ENCODE measurements at regions not wholly inside any gene's neighbourhood (a gene's known extent, or its start where the extent isn't known, plus 50 kb on each side); places are given as distances from the start of the nearest gene placed in this dataset.
"Not testable (repeated sequence)": the region's sequence is repeated elsewhere in the genome, so short reads cannot be mapped to it uniquely, and the experiment has no call there.

DNA sequence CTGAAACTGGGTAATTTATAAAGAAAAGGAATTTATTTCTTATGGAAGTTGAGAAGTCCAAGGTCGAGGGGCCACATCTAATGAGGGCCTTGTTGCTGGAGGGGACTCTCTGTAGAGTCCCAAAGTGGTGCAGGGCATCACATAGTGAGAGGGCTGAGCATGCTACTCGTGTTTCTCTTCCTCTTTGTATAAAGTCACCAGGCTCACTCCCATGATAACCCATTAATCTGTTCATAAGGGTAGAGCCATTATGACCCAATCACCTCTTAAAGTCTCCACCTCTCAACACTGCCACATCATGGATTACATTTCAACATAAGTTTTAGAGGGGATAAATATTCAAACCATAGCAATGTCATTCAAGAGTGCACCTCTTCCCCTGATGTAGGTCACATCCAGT lies 79.1 kb upstream of the ATP2B1 start:
- DNase-seq = no peak

DNA sequence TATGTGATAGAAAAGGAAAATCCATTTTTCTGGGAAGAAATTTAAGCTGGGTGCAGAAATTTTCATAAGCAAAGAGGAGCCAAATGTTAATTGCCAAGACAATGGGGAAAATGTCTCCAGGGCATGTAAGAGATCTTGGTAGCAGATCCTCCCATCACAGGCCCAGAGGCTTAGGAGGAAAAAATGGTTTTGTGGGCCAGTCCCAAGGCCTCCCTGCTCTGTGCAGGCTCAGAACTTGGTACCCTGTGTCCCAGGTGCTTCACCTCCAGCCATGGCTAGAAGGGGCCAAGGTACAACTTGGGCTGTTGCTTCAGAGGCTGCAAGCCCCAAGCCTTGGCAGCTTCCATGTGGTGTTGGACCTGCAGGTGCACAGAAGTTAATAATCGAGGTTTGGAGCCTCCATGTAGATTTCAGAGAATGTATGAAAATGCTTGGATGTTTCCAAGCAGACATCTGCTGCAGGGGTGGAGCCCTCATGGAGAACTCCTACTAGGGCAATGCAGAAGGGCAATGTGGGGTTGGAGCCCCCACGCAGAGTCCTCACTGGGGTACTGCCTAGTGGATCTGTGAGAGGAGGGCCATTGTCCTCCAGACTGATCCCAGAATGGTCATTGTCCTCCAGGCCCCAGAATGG lies 77.7 kb upstream of the ATP2B1 start:
- no peak for DNase-seq

DNA sequence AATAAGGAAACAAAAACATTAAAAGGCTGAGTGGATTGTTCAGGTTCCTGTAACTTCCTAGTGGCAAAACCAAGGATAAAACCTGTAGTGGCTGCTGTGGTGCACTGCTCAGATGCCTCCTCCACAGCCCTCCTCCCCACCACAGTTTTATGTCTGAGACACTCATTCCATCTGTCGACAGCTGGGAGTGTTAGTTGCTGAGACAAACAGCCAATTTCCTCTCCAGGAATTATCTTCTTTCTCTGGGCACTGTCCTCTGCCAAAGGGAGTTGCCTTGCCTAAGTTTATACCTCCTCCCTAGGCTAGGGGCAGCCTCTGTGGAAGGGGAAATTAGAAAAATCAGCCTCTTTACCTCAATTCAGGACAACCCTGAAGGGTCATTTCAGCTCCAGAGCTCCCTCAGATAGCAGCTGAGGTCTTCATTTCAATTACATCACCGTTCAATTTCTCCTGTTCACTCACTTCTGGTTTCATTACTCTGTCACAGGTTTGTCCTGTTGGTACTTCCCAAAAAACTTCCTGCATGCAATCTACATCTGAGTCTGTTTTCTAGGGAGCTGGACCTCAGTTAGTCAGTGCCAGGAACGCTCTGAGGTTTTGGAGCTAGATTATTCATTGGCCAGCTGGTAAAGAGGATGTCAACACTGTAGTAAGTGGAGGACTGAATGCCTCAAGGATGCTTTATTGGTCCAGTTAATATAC lies 74.9 kb upstream of the ATP2B1 start:
- peak; percentile 77 for DNase-seq

DNA sequence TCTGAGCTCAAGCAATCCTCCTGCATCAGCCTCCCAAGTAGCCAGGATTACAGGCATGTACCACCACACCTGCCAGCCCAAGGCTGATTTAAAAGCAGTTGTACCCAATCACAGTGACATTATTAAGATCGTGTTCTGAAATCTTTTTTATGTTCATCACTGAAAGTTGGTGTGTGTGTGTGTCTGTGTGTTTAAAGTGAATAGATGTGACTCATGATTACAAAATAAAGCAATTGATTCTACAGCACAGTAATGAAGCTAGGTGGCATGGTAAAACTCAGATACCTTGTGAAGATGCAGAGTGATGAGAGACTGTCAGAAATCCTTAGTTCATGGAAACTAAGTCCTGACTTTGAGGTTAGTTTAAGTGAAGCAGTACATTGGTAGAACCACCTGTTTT lies 74.2 kb upstream of the ATP2B1 start:
- DNase-seq = no peak

DNA sequence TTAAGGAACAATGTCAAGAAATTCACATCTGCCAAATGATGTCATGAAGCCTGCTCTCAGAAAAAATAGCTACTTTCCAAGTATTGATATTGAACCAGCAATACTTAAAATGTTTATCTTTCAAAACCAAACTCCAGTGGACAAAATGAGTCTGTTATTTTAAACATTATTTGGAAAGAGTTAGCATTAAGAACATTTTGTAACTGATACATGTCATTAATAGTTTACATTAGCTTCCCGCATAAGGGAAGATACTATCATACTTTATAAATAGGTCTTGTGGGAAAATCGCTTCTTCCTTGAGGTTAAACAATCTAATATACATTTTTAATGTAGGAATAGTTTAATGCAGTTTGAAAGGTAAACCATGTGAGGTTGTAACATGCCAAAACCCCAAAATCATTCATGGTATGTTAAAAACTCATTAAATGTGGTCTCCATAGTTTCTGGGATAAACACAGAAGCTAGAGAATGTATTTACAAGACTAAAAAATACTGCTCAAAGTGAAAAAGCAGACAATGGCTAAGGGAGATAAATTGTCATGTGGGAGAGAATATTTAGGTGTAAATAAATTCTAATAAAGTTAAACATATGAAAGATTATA lies 73.4 kb upstream of the ATP2B1 start:
- no peak for DNase-seq

DNA sequence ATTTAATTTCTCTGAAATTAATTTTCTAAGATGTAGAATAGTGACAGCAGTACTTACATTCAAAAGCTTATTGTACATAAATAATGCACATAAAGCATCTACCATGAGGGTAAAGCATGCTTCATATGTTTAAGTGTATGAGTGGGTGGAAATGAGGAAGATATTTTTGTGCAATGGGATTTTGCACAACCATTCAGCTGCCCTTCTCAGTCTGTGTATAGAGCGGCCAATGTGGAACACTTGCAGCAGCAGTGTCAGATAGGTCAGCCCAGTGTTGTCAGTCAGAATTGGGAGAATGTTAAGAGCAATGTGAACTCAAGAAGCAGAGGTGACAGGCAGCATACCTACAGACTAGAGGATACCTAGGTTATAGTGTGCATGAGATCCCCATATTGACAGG lies 72.5 kb upstream of the ATP2B1 start:
- DNase-seq = no peak

DNA sequence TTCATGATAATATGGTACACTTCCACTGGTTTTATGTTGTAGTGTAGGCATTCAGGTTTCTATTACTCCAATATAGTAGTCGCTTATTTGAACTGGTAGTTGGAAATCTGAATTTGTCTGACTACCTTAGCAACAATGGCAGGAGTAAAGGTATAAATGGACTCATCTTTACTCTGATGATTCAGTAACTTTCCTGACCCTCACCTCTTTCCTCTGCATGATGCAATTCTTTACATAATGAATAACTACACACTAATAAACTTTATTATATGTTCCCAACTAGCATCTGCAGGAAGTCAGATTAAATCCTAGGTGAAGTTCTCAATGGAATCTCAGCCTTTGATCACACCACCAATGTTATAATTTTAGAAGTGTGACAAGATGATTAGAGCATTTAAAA lies 70.5 kb upstream of the ATP2B1 start:
- no peak for DNase-seq

DNA sequence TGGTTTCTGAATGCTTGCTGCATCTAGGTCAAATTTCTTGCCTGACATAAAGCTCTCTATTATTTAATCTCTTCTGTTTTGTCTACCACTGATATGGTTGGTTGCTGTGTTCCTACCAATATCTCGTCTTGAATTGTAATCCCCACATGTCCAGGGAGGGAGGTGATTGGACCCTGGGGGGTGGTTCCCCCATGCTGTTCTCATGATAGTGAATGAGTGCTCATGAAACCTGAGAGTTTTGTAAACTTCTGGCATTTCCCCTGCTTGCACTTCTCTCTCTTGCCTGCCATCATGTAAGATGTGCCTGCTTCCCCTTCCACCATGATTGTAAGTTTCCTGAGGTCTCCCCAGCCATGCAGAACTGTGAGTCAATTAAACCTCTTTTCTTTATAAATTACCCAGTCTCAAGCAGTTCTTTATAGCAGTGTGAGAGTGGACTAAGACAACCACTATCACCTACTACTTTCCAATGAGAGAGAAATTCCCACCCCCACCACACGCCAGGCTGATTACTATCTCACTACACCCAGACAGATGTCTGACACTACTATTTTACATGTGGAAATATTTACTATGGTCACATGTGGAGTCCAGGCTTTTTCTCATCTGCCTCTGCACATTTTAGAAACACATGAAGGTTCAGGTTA lies 69.2 kb upstream of the ATP2B1 start:
- DNase-seq = no peak

DNA sequence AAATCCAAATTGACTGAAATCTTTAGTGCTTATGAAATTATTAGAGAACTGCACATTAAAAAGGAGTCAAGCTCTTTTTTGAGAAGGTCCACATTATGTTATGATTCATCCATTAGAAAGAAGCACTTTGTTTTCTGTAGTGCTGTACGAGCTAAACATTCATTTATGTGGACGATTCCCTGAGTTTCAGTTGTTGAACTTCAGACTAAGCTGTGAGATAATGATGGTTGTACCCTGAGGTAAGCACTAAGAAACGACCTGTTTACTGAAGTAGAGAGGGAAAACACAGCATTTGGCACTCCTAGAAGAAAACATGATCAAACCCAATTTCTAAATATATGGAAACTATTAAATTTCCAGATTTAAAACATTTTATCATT lies 67.3 kb upstream of the ATP2B1 start:
- no peak for DNase-seq

DNA sequence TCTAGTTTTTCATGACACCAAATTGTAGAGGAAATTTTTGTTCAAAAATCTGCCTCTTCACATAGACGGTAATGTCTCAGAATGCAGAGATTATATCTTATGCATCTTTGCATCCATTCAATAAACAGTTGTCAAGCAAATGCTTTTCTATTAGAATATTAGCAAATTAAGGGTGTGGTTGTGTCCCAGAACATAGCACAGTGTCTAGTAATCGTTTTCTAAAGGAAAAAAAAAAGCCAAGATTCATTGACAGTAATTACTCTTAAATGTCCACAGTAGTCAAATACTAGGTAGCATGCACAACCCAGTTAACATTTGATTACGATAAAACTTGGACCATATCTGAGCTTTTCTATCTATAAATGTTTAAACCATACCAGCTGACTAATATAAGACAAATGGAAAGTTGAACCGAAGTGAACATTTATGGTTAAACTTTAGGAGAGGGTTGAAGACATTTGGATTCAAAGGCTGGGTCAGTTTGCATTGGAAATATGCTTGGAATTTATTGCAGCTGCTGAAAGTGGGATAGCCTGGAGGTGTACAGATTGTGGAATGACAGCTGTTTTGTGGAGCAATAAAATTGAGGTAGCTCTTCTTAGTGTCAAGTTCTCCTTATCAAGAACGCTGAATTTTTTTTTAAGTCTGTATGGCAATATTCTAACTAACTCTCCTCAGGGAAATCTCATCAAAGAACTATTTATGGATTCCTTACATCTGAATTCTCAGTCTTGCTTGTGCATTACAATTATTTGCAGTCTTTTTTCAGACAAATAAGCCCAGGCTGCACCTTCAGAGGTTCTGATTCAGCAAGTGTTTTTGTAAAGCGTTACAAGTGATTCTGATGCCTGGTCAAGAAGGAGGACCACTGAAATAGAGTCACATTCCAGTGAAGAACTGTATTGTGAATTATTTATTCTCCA lies 66.7 kb upstream of the ATP2B1 start:
- no peak for DNase-seq

DNA sequence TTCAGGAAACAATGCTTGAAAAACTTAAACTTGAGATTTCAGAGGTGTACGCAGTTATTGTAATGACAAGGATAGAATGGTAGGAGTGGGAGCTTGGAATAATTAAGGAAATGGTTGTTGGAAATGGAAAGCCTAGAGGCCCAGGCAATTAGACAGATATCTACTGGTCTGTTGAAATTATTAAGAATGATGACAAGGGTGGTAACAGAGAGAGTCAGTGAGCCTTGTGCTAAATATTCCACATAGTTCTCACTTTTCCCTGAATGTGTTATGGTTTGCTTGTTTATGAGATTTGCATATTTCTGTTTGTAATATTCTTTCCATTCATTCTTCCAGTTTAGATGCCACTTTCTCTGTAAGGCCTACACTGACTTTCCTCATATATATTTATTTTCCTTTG lies 66.0 kb upstream of the ATP2B1 start:
- no peak for DNase-seq

DNA sequence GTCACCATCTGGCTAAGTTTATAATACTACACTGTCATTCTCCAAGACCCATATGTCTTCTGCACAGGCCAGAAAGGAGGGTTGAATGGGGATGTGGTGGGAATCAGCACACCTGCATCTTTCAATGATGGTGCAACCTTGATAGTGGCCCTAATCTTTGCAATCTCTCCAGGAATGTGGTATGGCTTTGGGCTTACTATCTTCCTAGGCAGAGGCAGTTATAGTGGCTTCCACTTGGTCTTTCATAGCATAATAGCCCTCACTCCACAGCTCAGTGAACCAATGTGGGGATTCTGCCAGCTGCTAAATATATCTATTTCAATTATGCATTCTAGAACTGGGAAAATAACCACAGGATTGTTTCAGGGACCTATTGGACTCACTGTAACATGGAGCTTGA lies 61.8 kb upstream of the ATP2B1 start:
- DNase-seq = peak; percentile 65

DNA sequence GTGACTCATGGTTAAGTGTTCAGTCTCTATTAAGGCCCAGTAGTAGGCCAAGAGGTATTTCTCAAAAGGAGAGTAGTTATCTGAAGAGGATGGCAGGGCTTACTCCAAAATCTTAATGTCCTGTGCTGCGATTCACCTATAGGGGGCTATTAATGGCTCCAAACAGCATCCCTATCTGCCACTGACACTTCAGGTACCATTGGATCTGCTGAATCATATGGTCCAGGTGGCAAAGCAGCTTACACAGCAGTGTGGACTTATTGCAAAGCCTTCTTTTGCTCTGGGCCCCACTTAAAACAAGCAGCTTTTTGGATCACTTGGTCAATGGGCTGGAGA lies 60.8 kb upstream of the ATP2B1 start:
- no peak for DNase-seq

DNA sequence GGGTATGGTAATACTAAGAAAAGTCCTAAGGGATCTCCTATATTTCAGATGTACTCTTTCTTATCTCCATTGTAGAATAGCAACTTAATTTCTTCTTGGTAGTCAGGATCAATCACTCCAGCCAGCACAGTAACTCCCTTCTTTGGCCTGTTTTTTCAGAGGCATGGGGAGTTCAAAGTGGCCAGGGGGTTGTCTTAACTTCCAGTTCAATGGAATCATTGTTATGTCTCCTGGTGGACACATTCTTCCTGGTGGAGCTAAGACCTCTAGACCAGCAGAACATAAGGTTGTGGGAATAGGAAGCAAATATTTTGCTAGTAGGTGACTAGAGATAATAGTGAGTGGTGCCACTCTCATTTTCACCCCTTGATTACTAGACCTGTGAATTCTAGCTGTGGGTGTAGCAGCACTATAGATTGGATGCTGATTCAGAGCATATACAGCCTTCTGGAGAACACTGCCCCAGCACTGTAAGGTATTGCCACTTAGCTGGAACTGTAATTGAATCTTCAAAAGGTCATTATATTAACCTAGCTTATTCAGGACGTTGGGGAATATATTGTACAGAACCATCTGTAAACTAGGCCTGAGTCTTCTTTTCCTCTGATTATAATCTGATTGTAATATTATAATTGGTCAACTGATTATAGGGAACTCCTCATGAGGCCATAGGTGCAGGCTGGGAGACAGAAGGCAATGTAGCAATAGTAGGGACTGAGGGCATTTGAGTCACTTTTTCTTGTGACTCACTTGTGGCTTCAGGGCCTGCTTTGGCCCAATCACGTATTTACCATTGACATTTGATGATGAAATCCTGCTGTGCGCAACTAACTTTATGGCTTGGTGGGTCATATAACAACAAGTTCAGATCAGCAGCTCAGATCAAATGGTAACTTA lies 60.2 kb upstream of the ATP2B1 start:
- DNase-seq = no peak

DNA sequence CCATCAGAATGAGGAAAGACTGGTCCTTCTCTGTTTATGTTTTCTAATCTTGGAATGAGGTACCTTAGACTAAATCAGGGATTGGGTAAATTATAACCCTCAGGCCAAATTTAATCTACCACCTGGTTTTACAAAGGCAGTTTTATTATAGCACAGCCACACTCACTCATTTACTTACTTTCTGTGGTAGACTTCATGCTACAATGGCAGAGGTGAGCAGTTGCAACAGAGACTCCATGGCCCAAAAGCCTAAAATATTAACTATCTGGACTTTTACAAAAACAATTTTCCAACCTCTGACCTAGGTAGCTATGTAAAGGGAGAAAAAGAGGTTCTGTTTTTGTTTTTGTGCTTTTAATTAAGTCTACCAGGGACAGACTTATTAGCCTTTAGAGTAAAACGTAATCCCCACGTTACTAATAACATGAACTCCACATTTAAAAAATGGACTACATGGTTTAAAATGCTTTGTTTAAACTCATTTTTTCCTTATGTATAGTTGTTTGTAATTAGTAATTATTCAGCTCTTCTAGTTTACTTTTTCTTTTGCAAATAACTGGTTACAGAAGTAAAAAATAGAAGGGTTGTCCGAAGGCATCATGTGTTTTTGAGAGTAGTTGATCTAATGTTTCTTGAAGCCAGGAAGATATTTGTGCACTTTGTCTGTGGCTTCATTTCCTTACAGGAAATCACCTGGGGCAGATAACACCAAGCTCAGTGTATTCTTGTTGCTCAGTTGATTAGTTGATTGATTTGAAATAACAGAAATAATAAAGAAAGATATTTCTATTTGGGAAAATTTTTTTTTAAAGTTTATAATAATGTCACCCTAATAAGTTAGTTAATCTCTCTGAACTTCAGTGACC lies 57.6 kb upstream of the ATP2B1 start:
- DNase-seq = no peak

DNA sequence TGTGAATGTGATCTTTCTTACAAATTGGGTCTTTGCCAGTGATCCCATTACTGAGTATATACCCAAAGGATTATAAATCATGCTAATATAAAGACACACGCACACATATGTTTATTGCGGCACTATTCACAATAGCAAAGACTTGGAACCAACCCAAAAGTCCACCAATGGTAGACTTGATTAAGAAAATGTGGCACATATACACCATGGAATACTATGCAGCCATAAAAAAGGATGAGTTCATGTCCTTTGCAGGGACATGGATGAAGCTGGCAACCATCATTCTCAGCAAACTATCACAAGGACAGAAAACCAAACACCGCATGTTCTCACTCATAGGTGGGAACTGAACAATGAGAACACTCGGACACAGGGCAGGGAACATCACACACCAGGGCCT lies 55.5 kb upstream of the ATP2B1 start:
- DNase-seq = not testable (repeated sequence)

DNA sequence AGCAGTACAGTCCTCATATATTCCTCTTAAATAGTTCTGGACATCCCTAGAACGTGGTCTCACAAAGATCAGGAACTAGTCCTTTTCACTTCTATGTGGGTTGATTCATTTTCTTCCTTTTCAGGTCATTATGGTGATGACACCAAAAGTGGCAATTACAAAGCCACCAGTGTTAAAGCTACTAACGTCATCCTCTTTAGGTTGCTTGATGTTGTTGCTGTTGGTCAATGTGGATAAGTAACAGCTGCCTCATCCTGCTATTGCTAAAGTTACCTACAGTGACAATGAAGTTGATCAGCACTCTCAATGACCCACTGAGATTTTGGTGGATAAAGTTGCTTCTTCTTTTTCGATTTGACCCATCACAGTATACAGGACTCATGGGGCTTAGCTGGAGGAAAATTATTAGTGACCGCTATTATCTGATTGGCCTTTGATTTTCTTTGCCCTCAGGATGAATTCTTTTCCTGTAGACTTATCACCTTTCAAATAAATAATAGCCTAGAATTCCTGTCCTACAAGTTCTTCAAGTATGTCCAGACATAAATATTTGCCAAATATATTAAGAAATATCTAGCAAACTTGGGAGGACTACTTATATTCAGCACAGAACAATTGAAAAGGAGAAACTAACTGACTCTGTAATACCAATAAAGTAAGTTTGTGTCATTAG lies 54.0 kb upstream of the ATP2B1 start:
- DNase-seq = no peak

DNA sequence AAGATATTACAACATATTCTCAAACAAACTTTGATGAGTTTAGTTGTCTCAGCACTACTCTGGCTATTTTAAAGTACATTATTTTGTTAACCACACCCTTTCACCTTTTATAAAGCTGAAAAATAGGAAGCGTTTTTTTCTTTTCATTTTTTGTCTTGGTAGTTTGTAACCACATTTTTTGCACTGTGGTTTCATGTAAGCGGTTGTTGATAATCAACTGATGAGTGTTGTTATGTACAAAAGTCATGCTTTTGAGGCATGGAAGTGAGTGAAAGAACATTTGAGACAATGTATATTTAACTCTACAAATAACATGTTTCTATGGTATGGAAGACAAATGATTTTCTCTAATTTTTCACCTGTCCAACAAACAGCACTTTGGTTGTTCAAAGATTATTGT lies 52.1 kb upstream of the ATP2B1 start:
- DNase-seq = no peak

Measured in NCI-H524 treated with DMSO at 0.1 percent for 48 hours (cell line).